22Rv1 (cell line): ENCODE measurements at regions not wholly inside any gene's neighbourhood (a gene's known extent, or its start where the extent isn't known, plus 50 kb on each side); places are given as distances from the start of the nearest gene placed in this dataset.

ENCODE experiments used
- H3K27ac ChIP-seq: fragments of 450-650 bp; 2 replicates; pipeline ENCODE4 v1.5.1; 2017
- CTCF ChIP-seq: fragments of 450-650 bp; IDR thresholded peaks from 2 replicates; pipeline ENCODE4 v1.5.1; 2017; ENCODE audit warnings: mild to moderate bottlenecking
- ZFX ChIP-seq: fragments of 450-650 bp; IDR thresholded peaks from 2 replicates; pipeline ENCODE4 v1.6.1; 2017; ENCODE audit warnings: antibody characterized with exemption, borderline replicate concordance

GRCh38 chr7:153443032-153443701, 609.0 kb upstream of the DPP6 start:
- TF ChIP-seq ZFX (no peak), CTCF (no peak)
- no peak overlapping the region for H3K27ac ChIP-seq

DNA sequence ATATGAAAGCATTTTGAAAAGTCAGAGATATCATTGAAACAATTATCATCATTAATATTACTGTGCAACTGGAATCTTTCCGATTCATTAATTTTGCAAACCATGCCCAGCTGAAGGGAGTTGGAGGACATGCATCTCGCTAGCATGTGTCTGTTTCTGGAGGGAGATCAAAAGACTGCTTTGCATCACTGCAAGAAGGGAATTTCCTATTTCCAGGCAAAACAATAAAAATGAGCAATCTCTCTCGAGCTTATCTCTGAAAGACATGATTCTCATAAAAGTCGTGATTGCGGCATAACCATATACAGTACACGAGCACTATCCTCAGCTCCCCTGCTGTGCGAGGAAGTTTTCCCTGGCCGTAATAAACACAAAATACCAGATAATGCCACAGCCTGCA, 607.6 kb upstream of the DPP6 start:
- no peak for TF ChIP-seq CTCF
- no peak overlapping the region for H3K27ac ChIP-seq

DNA sequence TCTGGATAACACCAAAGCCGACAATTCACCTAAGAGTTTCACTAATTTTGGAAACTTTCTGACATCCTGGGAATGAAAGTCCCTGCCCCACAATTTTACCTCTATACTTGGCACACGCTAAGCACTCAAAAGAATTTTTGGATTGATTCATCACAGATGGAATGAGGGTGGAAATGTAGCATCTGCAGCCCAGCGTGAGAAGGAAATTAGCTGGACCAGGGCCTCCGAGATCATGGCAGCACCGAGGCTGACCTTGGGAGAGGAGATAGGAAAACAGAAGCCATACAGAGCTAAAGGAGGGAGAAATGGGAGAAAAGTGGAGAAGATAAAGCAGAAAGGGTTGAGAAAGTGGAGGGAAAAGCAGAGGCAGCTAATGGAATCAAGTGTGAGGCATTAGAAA, 606.6 kb upstream of the DPP6 start:
- no peak overlapping the region for H3K27ac ChIP-seq
- no peak for TF ChIP-seq ZFX
- no peak for TF ChIP-seq CTCF

- TF ChIP-seq CTCF (no peak), ZFX (no peak)
- no peak overlapping the region for H3K27ac ChIP-seq
Measured at GRCh38 chr7:153446490-153446889, 605.7 kb upstream of the DPP6 start.

- TF ChIP-seq CTCF: no peak
- no peak overlapping the region for H3K27ac ChIP-seq
Measured at GRCh38 chr7:153447011-153447410, 605.2 kb upstream of the DPP6 start.

GRCh38 chr7:153452661-153453060, 599.5 kb upstream of the DPP6 start:
- H3K27ac ChIP-seq: no peak overlapping the region
- TF ChIP-seq ZFX (no peak), CTCF (no peak)

DNA sequence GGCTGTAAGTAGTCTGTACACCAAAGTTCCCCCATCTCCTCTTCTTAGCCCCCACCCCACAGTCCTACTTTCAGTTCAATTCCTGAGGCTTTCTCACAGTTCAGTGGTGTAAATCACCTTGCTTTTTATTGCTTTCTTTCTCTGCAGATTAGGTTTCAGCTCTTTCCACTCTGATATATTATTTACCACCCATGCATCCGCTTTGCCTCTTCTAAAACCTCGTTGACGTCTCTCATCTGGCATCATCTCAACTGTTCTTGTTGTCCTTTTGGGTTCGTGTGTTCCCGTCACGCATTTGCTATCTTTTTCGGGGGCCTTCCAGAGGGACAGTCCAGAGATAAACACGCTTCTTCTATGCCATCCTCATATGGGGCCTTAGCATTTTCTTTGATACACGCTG, 597.9 kb upstream of the DPP6 start:
- no peak overlapping the region for H3K27ac ChIP-seq
- TF ChIP-seq ZFX (no peak), CTCF (no peak)
